ENCODE measurements at regions not wholly inside any gene's neighbourhood (a gene's known extent, or its start where the extent isn't known, plus 50 kb on each side); places are given as distances from the start of the nearest gene placed in this dataset.

DNA sequence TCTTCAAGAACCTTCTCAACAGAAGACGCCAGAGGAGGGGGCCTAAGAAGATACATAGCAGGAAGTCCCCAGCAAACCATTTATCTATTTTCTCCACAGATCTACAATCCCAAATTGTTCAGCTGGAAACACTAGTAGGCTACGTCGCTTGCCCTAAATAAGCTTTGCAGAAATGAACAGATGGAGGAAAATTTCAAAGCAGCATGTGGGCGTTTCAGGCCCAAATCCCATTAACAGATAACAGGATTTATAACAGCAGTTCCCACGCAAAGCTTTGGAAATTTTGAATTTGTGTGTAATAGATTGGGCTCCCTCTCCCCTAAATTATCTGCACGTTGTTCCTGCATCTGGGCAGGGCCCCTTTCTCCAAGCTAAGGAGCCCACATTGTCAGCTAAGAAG lies 60.6 kb upstream of the FRMD4A start:
- no peak for DNase-seq (ENCODE audit: low spot score)

DNA sequence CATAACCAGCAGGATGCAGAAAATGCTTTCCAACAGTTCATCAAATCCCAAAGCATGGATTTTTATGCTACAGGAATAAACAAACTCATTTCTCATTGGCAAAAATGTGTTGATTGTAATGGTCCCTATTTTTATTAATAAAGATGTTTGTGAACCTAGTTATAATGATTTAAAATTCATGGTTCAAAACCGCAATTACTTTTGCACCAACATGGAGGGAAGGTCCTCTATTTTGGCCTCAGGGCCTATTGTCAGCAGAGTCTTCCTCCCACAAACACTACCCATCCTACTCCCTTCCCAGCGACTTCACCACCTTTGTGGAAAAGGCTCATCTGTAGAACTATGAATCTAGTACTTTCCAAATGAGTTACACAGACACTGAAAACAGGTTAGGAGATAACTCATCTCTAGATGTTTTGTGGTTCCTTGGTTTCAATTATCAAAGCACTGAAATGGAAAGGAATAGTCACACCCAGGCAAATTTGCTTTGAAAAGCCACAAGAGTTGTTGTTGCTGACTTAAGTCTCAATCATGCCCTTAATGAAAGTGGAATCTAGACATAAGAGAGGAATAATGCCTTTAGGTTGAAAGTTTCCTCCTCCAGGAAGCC lies 59.4 kb upstream of the FRMD4A start:
- no peak for DNase-seq (ENCODE audit: low spot score)

DNA sequence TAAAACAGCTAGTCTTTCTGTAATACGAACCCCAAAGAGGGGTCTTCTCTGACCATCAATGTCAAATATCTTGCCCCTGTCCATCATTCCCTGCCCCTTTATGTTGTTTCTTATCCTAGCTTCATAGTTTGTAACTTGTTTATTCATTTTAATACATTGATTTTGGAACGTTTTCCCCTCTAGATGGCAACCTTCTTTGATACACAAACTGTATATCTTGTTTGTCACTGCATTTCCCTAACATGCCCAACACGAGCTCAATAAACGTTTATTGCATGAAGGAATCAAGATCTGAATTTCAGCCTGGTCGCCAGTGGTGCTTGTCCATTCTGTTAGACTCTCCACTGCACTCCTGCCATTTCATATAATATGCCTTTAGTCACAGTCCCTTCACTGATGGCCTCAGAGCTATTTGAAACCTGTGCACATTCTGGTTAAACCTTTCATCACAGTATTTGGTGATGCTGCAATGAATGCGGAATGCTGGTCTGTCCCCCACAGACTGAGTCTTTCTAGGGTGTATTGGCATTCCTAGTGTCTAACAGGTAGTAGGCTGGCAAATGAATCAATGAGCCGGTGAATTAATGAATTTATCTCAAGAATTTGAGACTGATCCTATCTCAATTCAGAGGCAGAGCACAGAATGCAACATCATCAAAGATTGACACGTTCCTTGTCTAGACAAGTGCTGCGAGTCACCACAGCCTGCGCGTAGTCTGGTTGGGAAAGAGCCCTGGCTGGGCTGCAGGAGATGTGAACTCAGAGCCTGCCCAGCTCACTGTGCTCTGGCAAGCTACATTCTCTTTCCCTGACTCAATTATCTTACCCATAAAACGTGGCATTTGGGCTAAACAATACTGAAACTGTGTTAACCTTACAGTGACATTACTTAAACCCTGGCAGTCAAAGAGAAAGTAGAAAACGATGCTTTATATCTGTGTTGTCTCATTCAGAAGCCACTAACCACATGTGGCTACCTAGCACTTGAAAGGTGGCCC lies 55.2 kb upstream of the FRMD4A start:
- peak; percentile 49 for DNase-seq (ENCODE audit: low spot score)

DNA sequence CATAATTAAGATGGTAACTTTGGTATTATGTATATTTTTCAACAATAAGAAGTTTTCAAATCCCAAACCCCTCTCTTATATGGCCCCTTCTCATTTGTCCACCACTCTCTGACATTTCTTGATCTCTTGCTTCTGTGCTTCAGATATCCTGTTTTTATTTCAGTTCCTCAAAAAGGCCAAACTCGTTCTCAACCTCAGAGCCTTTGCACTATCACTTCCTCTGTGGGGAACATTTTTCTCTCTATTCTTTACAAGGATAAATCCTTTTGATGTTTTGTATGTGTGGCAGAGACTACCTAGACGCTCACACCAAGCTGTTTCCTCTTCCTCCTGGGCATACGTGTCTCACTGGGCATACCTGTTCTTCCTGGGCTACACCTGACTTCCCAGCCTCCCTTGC lies 54.2 kb upstream of the FRMD4A start:
- DNase-seq (ENCODE audit: low spot score) = no peak

DNA sequence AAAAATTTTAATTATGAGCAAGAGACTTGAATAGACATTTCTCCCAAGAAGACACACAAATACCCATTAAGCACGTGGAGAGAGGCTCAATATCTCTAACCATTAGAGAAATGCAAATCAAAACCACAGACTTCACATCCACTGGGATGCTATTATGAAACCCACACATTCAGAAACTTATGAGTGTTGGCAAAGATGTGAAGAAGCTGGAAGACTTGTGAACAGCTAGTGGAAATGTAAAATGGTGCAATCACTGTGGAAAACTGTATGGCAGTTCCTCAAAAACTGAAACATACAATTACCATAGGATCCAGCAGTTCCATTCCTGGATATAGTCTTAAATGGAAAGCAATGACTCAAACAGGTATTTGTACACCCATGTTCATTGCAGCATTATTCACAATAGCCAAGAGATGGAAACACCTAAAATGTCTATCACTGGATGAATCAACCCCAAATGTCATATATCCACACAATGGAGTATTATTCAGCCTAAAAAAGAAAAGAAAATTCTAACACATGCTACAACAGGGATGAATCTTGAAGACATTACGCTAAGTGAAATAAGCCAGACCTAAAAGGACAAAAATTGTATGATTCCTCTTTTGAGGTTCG lies 53.5 kb upstream of the FRMD4A start:
- no peak for DNase-seq (ENCODE audit: low spot score)

DNA sequence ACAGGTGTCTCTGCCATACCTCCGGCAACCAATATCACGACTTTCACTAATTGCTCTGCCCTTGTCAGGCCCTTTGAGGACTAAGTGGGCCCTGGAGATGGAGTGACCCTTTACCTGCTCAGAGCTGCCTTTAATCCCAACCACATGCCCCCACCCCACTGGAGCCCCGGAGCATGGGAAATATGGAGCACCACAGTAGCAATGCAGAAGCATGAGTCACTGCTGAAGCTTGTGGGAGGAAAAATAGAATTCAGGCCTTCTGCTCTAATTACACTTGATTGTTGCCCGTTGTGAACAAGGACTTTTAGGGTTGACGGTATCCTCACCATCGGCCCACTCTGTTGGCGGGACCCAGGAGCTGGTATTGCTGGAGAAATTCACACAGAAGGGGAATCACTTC lies 52.5 kb upstream of the FRMD4A start:
- DNase-seq (ENCODE audit: low spot score) = no peak

DNA sequence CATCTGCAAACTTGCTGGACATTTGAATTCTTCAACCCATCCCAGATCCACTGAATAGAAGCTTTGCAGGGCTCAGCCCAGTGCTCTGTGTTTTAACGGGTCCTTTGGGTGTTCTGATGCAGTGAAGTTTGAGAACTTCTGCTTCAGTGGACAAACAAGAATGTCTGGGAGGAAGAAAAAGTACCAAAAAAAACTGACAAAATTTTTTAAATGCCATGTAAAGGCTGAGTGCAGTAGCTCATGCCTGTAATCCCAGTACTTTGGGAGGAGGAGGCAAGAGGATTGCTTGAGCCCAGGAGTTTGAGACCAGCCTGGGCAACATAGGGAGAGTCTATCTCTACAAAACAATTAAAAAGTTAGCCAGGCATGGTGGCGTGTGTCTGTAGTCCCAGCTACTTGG lies 51.8 kb upstream of the FRMD4A start:
- no peak for DNase-seq (ENCODE audit: low spot score)

DNA sequence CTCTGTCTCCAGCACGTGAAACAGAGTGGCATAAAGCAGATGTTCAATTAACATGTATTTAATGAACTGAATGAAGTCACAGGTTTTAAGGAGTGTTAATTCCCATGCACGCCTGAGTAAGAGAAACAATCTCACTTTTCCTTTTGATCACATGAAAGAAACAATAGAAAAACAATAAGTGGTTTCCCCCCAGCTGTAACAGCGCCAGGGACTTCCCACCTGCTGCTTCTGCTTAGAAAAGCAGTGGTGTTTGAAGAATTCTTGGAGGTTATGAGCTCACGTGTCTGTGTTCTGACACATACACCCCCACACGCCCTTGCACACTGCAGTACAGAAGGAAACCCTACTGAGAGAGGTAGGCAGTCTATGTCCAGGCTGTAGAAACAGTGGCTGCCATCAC lies 51.3 kb upstream of the FRMD4A start:
- DNase-seq (ENCODE audit: low spot score) = no peak

DNA sequence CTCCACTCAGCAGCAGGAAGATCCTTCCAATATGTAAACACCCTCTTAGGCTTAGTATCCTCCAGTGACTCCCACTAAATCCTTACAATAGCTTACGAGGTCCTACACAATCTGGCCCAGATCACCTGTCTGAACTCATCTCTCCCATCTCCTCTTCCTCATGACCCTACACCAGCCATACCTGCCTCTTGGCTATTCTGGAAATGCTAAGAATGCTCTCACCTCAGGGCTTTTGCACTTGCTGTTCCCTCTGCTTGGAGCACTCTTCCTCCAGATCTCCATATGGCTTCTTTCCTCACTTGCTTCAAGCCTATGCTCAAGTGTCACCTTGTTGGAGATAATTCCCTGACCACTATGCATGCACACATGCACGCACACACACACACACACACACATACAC lies 50.8 kb upstream of the FRMD4A start:
- DNase-seq (ENCODE audit: low spot score) = no peak

DNA sequence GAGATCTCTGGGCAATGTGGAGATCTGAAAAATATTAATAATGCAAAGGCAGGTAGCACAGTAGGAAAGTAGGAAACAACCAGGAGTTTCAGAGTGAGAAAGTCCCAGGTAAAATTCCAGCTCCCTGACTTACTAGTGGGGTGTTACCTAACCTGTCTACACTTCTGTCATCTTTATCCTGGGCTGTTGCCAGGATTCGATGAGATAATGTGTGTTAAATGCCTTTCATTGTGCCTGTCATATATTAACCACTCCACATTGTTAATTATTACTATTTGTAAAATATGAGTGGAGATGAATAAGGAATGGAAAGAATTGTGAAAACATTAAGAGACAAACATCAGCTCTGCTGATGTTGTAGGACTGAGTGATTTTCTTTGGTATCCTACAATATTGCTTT lies 50.0 kb upstream of the FRMD4A start:
- DNase-seq (ENCODE audit: low spot score) = no peak

Measured in globus pallidus (tissue), 1 donor.